SK-N-SH (cell line): ENCODE measurements at regions not wholly inside any gene's neighbourhood (a gene's known extent, or its start where the extent isn't known, plus 50 kb on each side); places are given as distances from the start of the nearest gene placed in this dataset.

Experiments used
- EP300 ChIP-seq, 2 experiments: IDR thresholded peaks; 2 replicates each; pipeline versions ENCODE4 v1.4.0 to v1.6.1; 2012; ENCODE audit warnings: borderline replicate concordance in 1 of 2, low read depth in 1 of 2, low read length in 1 of 2
- POLR2AphosphoS5 ChIP-seq: IDR thresholded peaks from 2 replicates; pipeline ENCODE4 v1.6.1; 2012; ENCODE audit warnings: low read depth, low read length
- RAD21 ChIP-seq: IDR thresholded peaks from 2 replicates; pipeline ENCODE4 v1.6.1; 2012; ENCODE audit warnings: mild to moderate bottlenecking, low read length
- TF ChIP-seq, protein P1 (sequence below): IDR thresholded peaks from 2 replicates; pipeline ENCODE4 v1.4.0; 2012; ENCODE audit warnings: low read depth
- TF ChIP-seq, protein P2 (sequence below): fragments of 200-600 bp; sonication (generic); IDR thresholded peaks from 2 replicates; pipeline ENCODE4 v1.6.1; 2017; ENCODE audit warnings: antibody characterized with exemption, mild to moderate bottlenecking, moderate library complexity
- TF ChIP-seq, protein P3 (sequence below): IDR thresholded peaks from 2 replicates; pipeline ENCODE4 v1.6.1; 2012; ENCODE audit warnings: mild to moderate bottlenecking, low read depth, low read length, moderate library complexity

DNA sequence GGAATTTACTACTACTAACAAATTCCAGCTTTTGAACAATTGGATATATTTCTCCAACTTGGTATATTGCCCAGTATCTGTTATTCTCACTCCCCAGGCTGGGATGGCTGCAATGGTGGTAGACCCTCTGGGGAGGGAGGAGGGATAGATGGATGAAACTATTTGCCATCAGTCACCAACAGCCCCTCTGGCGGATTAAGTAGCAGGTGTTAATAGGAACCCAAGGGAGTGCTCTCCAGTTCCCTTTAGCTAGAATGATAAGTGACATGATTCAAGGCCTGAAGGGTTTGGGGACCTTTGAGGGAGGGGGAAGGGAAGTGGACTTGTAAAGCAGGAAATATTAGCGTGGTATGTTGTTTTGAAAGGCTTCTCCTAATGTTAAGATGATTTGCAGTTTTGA lies 824.0 kb upstream of the ARRDC3 start:
- TF ChIP-seq EP300 (IDR thresholded peaks at IDR 0.05; ENCODE audit: borderline replicate concordance in 1 of 2, low read depth in 1 of 2, low read length in 1 of 2) (no peak), RAD21 (no peak), POLR2AphosphoS5 (no peak)
- TF ChIP-seq, protein P1, sequence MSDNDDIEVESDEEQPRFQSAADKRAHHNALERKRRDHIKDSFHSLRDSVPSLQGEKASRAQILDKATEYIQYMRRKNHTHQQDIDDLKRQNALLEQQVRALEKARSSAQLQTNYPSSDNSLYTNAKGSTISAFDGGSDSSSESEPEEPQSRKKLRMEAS, result no peak
- TF ChIP-seq, protein P2, sequence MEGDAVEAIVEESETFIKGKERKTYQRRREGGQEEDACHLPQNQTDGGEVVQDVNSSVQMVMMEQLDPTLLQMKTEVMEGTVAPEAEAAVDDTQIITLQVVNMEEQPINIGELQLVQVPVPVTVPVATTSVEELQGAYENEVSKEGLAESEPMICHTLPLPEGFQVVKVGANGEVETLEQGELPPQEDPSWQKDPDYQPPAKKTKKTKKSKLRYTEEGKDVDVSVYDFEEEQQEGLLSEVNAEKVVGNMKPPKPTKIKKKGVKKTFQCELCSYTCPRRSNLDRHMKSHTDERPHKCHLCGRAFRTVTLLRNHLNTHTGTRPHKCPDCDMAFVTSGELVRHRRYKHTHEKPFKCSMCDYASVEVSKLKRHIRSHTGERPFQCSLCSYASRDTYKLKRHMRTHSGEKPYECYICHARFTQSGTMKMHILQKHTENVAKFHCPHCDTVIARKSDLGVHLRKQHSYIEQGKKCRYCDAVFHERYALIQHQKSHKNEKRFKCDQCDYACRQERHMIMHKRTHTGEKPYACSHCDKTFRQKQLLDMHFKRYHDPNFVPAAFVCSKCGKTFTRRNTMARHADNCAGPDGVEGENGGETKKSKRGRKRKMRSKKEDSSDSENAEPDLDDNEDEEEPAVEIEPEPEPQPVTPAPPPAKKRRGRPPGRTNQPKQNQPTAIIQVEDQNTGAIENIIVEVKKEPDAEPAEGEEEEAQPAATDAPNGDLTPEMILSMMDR, result no peak
- TF ChIP-seq, protein P3, sequence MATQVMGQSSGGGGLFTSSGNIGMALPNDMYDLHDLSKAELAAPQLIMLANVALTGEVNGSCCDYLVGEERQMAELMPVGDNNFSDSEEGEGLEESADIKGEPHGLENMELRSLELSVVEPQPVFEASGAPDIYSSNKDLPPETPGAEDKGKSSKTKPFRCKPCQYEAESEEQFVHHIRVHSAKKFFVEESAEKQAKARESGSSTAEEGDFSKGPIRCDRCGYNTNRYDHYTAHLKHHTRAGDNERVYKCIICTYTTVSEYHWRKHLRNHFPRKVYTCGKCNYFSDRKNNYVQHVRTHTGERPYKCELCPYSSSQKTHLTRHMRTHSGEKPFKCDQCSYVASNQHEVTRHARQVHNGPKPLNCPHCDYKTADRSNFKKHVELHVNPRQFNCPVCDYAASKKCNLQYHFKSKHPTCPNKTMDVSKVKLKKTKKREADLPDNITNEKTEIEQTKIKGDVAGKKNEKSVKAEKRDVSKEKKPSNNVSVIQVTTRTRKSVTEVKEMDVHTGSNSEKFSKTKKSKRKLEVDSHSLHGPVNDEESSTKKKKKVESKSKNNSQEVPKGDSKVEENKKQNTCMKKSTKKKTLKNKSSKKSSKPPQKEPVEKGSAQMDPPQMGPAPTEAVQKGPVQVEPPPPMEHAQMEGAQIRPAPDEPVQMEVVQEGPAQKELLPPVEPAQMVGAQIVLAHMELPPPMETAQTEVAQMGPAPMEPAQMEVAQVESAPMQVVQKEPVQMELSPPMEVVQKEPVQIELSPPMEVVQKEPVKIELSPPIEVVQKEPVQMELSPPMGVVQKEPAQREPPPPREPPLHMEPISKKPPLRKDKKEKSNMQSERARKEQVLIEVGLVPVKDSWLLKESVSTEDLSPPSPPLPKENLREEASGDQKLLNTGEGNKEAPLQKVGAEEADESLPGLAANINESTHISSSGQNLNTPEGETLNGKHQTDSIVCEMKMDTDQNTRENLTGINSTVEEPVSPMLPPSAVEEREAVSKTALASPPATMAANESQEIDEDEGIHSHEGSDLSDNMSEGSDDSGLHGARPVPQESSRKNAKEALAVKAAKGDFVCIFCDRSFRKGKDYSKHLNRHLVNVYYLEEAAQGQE, result no peak
